Hematopoietic multipotent progenitor cell treated with erythropoietin and hydrocortisone succinate and interleukin-3 and kit ligand, for 6 days (in vitro differentiated cells): ENCODE measurements at regions not wholly inside any gene's neighbourhood (a gene's known extent, or its start where the extent isn't known, plus 50 kb on each side); places are given as distances from the start of the nearest gene placed in this dataset.
"Not testable (repeated sequence)": the region's sequence is repeated elsewhere in the genome, so short reads cannot be mapped to it uniquely, and the experiment has no call there.

Experiments used
- DNase-seq: peaks from one replicate; pipeline ENCODE4 v3.0.0-alpha.2; 2015

GRCh38 chr5:99104538-99105132 is 175.8 kb upstream of the CHD1 start:
- DNase-seq = peak; percentile 69

GRCh38 chr5:99102073-99102697 is 173.4 kb upstream of the CHD1 start:
- DNase-seq = no peak

DNA sequence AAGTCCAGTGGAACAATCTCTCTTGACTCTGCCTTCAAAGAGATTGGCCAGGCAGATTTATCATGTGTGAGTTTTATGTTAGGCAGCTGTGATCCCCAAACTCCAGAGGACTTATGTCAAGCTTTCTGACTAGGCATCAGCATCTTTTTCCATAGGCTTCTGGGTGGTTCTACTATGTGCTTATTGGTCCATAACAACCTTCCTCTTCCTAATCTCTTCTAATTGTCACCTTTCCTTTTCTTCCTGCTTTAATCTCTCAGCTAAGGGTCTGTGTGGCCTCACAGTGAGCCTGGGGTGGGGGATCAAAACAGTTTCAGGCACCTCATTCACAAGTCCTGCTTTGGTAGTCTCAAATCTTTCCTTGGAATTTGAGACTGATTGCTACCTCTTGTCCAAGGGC is 170.9 kb upstream of the CHD1 start:
- DNase-seq = no peak

- no peak for DNase-seq
Measured at GRCh38 chr5:99089822-99090549, 161.2 kb upstream of the CHD1 start.

DNA sequence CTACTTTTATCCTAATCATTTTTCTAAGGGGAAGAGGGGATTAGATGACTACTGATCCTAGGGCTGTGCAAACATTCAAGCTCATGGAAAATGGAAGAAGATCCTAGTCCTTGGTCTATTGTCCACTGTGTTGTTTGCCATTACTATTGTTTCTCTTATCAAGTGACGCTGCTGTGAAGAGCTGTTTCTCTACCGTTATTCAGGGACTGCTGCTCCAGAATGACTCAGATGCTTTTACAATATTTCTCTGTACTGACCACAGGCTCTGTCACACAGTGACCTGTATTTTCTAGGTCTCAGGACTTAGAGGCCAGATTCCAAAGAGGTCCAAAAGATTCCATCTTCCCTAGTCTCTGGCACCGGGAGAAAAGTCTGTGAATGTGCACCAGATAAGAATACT is 159.5 kb upstream of the CHD1 start:
- no peak for DNase-seq

DNA sequence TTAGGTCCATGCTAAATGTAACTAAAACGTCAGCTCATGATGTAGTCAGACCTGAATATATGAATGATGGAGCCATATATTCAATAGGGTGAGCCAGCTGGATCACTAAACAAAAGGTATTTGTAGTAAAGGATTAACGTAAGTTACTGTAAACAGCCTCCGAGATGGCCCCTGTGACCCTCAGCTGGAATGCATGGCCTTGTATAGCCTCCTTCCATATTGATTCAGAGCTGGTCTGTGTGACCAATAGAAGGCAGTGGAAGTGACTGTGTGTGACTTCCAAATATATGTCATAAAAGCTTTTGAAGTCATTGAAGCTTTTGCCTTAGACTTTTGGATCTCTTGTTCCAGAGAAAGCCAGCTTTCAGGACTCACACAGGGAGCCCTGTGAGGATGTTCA is 154.4 kb upstream of the CHD1 start:
- no peak for DNase-seq

GRCh38 chr5:99081711-99082110 is 152.9 kb upstream of the CHD1 start:
- no peak for DNase-seq

DNA sequence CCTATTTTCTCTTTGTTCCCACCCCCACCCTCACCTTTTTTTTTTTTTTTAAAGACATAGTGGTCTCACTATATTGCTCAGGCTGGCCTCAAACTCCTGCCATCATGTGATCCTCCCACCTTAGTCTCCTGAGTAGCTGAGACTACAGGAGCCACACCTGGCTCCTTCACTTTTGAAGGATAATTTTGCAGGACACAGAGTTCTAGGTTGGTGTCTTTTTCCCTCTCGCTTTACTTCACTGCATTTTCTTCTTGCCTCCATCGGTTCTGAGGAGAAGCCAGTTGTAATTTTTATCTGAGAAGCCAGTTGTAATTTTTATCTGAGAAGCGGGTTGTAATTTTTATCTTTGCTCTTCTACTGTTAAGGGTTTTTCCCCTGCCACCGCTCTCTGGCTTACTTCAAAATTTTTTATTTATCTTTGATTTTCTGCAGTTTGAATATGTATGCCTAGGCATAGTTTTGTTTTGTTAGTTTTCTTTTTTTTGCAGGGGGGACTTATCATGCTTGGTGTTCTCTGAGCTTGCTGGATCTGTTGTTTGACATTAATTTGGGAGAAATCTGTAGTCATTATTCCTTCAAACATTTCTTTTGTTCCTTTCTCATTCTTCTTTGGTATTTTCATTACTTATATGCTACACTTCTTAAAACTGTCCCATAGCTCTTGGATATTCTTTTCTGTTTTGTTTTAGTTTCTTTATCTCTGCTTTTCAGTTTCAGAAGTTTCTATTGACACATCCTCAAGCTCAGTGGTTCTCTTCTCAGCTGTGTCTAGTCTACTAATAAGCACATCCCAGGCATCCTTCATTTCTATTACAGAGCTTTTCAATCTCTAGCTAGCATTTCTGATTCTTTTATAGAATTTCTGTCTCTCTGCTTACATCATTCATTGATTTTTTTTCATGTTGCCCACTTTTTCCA is 148.2 kb upstream of the CHD1 start:
- DNase-seq = peak; percentile 80

GRCh38 chr5:99072846-99073245 is 144.0 kb upstream of the CHD1 start:
- no peak for DNase-seq

DNA sequence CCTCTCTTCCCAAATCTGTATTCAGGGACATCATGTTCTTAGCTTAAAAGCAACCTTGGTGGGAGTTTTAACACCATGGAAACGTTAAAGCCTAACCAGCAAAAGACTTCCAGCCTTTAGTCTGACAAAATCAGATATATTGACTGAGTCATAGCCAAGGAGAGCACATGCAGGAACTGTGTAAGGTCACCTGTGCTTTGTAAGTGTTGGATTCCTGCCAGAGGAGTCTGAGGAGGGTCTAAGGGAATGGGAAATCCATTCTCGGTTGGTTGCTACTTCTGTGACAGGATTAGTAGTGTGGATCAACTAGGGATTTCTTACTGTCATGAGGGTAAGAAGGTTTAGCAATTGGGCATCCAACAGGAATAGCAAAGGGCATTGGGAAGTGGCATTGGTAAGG is 142.0 kb upstream of the CHD1 start:
- DNase-seq = no peak

- no peak for DNase-seq
Measured at GRCh38 chr5:99070362-99070761, 141.6 kb upstream of the CHD1 start.

DNA sequence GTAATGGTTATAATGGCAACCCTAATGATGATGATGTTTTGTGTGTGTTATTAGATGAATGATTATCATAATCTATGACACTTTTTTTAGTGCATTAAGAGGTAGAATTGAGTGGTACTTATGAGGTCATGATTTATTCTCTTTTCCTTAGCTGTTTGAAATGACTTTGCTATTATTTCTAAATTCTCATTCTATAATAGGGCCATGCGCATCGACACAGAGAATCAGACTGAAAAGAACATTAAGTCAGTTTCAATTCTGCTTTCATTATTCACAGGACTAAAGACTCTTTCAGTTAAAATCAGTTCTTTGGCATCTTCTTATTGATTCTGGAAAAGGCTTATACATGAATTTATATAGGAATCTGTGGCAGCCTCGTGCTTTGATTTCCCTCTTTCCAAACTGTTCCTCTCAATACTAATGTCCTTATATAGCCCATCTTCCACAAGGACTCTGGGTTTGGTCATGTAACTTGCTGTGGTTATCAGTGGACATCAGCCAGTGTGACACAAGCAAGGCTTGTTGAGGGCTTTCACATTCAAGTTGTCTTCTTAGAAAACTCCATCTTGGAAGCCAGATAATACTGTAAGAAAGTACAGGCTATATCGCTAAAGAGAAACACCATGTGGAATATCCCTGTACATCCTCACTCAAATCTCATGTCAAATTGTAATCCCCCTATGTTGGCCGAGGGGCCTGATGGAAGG is 140.3 kb upstream of the CHD1 start:
- no peak for DNase-seq

GRCh38 chr5:99063737-99064136 is 134.9 kb upstream of the CHD1 start:
- no peak for DNase-seq

- DNase-seq = no peak
Measured at GRCh38 chr5:99061711-99062110, 132.9 kb upstream of the CHD1 start.

- no peak for DNase-seq
Measured at GRCh38 chr5:99061299-99061698, 132.5 kb upstream of the CHD1 start.

- DNase-seq = peak; percentile 90
Measured at GRCh38 chr5:99060306-99061261, 131.8 kb upstream of the CHD1 start.

DNA sequence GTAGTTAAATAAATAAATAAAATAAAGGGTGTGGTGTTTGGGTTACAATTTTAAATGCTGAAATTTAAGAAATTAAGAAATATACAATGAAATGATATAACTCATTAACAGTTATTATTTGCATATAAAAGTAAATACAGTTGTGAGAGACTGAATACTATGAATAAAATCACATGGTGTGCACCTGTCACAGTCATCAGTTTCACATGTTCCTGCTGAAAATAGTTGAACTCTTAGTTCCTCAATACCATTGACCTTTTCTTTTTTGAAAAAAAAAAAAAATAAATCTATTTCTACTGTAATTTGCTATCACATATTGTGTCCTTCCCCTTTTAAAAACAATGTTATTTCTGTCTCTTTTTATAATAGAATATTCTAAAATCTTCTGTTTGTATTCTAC is 130.9 kb upstream of the CHD1 start:
- no peak for DNase-seq

- no peak for DNase-seq
Measured at GRCh38 chr5:99058466-99058865, 129.7 kb upstream of the CHD1 start.

DNA sequence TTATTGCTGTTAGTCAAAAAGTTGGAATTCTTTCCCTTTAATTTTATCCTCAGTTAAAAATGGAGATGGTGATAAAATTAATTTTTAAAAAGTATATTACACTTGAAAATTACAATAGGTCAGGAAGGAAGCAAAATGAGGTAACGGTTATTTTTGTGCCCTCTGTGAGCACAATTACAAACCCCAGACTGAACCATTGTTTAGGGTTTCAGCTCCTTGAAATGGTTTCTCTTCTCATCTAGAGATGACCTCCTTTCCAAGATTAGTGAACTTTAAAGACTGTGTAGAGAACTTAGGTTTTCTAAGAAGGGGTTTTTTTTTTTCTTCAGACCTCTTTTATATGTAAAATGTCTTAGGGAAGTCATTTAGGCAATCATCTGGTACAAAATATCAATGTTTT is 126.2 kb upstream of the CHD1 start:
- DNase-seq = no peak

DNA sequence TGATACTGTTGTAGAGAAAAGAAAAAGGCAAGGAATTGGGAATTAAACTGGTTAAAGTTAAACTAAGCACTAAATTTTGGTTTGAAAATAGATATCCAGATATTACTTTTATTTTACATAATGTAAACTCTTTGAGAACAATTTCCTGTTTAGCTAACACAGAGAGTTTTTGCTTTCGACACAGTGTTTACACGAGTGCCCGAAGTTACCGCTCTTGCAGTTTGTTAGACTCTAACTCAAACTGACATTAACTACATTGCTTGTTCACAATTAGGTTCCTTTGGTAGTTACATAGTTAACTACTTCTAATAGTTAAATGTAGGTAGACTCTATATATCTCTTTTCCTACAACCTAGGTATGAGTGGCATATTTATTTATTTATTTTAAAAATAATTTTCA is 117.1 kb upstream of the CHD1 start:
- no peak for DNase-seq

DNA sequence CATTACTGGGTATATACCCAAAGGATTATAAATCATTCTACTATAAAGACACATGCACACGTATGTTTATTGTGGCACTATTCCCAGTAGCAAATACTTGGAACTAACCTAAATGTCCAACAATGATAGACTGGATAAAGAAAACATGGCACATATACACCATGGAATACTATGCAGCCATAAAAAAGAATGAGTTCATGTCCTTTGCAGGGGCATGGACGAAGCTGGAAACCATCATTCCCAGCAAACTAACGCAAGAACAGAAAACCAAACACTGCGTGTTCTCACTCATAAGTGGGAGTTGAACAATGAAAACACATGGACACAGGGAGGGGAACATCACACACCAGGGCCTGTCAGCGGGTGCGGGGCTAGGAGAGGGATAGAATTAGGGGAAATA is 114.5 kb upstream of the CHD1 start:
- not testable (repeated sequence) for DNase-seq

DNA sequence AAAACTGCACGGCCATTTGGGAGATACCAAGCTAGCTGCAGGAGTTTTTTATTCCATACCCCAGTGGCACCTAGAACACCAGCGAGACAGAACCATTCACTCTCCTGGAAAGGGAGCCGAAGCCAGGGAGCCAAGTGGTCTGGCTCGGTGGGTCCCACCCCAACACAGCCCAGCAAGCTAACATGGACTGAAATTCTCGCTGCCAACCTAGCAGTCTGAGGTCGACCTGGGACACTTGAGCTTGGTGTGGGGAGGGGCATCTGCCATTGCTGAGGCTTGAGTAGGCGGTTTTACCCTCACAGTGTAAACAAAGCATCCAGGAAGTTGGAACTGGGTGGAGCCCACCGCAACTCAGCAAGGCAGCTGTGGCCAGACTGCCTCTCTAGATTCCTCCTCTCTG is 108.9 kb upstream of the CHD1 start:
- peak; percentile 71 for DNase-seq
